ENCODE measurements at regions not wholly inside any gene's neighbourhood (a gene's known extent, or its start where the extent isn't known, plus 50 kb on each side); places are given as distances from the start of the nearest gene placed in this dataset.

GRCh38 chr9:15047028-15047551, 136.9 kb upstream of the FREM1 start:
- TF ChIP-seq, protein P1, sequence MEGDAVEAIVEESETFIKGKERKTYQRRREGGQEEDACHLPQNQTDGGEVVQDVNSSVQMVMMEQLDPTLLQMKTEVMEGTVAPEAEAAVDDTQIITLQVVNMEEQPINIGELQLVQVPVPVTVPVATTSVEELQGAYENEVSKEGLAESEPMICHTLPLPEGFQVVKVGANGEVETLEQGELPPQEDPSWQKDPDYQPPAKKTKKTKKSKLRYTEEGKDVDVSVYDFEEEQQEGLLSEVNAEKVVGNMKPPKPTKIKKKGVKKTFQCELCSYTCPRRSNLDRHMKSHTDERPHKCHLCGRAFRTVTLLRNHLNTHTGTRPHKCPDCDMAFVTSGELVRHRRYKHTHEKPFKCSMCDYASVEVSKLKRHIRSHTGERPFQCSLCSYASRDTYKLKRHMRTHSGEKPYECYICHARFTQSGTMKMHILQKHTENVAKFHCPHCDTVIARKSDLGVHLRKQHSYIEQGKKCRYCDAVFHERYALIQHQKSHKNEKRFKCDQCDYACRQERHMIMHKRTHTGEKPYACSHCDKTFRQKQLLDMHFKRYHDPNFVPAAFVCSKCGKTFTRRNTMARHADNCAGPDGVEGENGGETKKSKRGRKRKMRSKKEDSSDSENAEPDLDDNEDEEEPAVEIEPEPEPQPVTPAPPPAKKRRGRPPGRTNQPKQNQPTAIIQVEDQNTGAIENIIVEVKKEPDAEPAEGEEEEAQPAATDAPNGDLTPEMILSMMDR (IDR thresholded peaks at IDR 0.05; ENCODE audit: borderline replicate concordance, insufficient read depth, low read depth, low read length), result no peak
- no peak overlapping the region for H3K4me3 ChIP-seq (ENCODE audit: low read depth, low read length)

- TF ChIP-seq, protein P1 (IDR thresholded peaks at IDR 0.05; ENCODE audit: borderline replicate concordance, insufficient read depth, low read depth, low read length), result no peak
- no peak overlapping the region for H3K4me3 ChIP-seq (ENCODE audit: low read depth, low read length)
These were observed 123.1 kb upstream of the FREM1 start for GRCh38 chr9:15033316-15033715.

DNA sequence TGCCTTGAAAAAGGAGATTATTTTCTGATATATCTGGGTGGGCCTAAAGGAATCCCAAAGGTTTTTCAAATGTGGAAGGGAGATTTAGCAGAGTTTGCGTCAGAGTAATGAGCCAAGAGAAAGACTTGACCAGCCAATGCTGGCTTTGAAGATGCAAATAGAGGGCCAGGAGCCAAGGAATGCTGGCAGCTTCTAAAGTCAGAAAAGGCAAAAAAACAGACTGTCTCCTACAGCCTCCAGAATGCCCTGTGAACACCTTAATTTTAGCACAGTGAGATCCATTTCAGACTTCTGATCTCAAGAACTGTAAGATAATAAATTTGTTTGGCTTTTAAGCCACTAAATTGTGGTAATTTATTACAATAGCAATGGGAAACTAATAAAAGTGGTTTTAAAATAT, 122.6 kb upstream of the FREM1 start:
- H3K4me3 ChIP-seq (ENCODE audit: low read depth, low read length), result no peak overlapping the region
- TF ChIP-seq, protein P1 (IDR thresholded peaks at IDR 0.05; ENCODE audit: borderline replicate concordance, insufficient read depth, low read depth, low read length), result no peak

DNA sequence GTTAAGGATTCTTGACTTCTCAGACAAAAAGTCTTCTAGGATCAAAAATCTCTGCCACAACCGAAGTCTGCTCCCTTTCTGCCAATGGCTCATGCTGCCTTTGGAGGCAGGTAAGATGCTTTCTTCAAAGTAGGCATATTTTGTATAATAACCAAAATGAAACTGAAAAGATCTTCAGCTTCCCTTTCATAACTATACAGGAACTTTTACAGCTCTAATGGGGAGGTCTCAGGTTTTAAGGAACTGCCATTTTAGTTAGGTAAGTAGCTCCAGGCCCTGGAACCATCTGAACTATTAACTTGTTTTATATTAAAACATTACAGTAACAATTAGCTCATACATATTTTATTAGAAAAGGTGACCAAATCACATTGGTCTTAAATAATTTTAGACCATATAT, 110.9 kb upstream of the FREM1 start:
- no peak overlapping the region for H3K4me3 ChIP-seq (ENCODE audit: low read depth, low read length)
- TF ChIP-seq, protein P1 (IDR thresholded peaks at IDR 0.05; ENCODE audit: borderline replicate concordance, insufficient read depth, low read depth, low read length), result no peak

GRCh38 chr9:15018096-15018637, 107.9 kb upstream of the FREM1 start:
- TF ChIP-seq, protein P1 (IDR thresholded peaks at IDR 0.05; ENCODE audit: borderline replicate concordance, insufficient read depth, low read depth, low read length), result no peak
- H3K4me3 ChIP-seq (ENCODE audit: low read depth, low read length), result no peak overlapping the region

DNA sequence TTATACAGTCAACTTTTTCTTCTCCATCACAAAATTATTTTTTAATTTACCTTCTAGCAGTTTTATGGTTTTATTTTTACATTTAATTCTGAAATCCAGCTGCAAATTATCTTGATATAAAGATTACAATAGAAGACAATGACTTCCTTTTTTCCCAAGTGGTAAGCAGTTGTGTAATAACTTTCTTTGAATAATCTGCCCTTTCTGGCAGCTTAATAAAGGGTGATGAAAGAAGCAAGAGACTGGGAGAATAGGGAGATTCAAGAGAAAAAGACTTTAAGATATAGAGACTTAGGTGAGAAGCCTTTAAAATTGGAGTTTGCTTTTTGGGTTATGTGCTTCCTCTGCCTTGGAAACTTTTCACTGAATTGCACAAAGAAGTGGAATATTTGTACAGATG, 100.4 kb upstream of the FREM1 start:
- TF ChIP-seq, protein P1 (IDR thresholded peaks at IDR 0.05; ENCODE audit: borderline replicate concordance, insufficient read depth, low read depth, low read length), result no peak
- H3K4me3 ChIP-seq (ENCODE audit: low read depth, low read length), result no peak overlapping the region

DNA sequence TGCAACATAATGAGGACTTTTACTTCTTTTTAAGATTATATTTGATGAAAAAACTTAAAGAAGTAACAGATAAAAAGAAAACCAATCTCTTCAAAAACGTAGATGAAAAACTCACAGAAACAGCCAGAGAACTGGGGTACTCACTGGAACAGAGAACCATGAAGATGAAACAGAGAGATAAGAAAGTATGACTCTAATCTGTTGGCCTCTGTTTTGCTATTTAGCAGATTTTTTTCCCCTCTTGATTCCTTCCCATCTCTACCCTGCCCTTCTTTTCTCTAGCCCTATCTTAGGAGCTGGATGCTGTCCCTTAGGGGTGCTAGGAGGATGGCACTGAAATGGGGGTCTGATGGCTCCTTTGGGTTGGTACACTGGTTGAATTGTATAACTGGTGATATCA, 97.5 kb upstream of the FREM1 start:
- no peak overlapping the region for H3K4me3 ChIP-seq (ENCODE audit: low read depth, low read length)
- TF ChIP-seq, protein P1 (IDR thresholded peaks at IDR 0.05; ENCODE audit: borderline replicate concordance, insufficient read depth, low read depth, low read length), result no peak
